GM19025 (cell line): ENCODE measurements at regions not wholly inside any gene's neighbourhood (a gene's known extent, or its start where the extent isn't known, plus 50 kb on each side); places are given as distances from the start of the nearest gene placed in this dataset.
"Not testable (repeated sequence)": the region's sequence is repeated elsewhere in the genome, so short reads cannot be mapped to it uniquely, and the experiment has no call there.

ENCODE experiments used
- ATAC-seq: cut with Tn5 transposase; IDR thresholded peaks from one replicate; pipeline ENCODE4 v1.9.1; 2021; ENCODE audit warnings: mild to moderate bottlenecking, low read depth, moderate library complexity; ENCODE audit not compliant: unreplicated experiment

DNA sequence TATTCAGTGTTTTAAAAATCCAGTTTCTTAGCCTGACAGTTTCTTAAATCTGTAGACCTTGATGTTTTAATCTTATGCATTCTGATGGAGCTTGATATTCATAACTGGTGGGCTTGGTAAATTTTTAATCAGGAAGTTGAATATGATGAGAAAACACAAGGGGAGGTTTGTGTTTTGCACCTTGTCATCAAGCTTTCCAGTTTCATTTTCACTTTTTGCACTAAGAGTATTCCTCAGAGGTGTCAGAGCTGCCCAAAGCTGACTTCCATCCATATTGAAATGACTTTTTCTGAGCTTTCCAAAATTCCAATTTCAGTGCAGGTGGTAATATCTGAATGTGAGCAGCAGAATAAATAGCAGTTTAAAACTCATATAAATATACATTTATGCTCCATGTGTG is 555.0 kb upstream of the RBFOX1 start:
- no peak for ATAC-seq

DNA sequence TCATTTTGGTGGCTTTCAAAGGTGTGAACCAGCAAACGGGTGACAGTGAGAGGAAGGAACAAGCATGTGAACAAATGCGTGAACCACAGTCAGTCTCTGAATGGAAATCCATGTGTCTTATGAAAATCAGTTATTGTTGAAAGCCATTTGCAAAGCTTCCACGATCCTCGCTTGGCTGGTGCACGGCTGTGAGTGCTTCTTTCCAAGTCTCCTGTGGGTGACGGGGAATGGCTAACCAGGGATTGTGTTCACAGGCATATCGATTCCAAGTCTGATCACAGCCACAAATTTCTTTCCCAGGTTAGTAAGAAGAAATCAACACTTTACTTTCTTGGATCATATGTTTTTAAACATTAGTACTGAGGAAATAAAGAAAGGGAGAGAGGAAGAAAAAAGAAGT is 556.9 kb upstream of the RBFOX1 start:
- no peak for ATAC-seq

DNA sequence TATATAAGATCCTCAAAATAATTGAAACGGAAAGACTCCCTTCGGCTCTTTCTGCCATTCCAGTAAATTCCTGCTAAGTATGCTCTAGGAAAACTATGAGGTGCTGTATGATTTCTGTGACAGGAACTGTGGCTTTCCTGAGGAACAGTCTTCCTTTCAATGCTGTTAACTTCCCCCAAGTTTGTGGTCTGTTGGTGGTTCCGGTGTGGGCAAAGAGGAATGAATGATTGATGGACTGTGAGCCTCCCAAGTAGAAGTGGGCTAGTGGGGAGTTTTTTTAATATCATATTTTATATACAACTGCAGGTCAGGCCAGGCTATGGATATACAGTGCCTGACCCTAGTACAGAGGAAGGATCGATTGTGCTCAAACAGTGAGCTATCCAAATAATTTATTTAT is 560.7 kb upstream of the RBFOX1 start:
- ATAC-seq, result no peak

DNA sequence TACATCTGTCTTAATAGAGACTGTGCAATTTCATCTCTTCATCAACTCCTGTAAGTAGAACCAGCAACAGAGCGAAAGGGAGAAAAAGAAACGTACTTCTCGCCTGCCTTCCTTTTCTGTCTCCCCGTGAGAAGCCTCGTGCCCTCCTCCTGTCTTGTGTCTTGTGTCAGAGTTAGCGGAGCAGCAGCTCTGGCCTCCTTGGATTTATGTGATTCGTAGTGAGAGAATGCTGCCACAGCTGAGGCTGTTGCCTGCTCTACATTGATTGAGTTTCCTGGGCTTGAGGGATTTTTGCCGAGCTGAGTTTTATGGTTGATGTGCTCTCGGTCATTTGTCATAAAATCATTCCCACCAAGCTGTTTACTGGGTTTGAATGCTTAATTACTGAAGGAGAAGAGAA is 579.1 kb upstream of the RBFOX1 start:
- ATAC-seq, result no peak

DNA sequence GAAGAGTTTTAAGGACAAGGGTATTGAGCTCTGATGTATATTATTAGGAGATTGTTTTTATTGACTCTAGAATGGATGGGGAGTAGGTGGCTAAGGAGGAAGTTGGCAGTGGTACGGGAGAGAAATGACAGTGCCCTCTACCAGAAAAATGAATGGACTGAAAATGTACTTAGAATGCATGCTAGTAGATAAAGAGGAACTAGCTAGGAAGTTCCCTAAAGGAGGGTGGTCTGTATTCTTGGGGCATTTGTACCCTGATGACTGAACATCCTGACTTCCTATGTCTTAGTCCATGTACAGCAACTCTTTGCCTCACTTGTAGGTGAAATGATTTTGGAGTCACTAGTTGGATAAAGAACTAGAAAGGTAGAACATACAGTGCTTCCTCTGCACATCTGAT is 581.5 kb upstream of the RBFOX1 start:
- no peak for ATAC-seq

DNA sequence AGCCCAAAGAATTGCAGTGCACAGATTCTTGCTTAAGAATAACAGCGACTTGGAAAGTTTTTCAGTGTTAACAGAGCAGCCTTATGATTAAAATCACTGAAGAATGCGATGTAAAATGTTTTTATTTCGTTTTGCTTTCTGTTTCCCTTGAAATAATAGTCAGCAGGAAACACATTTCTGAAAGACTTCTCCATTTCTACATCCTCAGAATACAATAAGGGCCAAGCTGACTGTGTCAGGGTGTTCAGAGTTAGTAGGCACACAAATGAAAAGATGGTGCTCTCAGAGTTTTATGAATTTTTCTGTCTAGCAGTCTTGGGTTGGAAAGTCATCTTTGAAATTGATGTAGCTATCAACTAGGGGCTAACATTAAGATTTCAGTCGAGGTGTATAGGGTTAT is 582.9 kb upstream of the RBFOX1 start:
- ATAC-seq, result no peak

DNA sequence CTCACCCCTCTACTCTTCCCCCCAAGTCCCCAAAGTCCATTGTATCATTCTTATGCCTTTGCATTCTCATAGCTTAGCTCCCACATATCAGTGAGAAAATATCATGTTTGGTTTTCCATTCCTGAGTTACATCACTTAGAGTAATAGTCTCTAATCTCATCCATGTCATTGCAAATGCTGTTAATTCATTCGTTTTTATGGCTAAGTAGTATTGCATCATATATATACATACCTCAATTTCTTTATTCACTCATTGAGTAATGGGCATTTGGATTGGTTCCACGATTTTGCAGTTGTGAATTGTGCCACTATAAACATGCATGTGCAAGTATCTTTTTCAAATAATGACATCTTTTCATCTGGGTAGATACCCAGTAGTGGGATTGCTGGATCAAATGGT is 596.3 kb upstream of the RBFOX1 start:
- ATAC-seq, result not testable (repeated sequence)

DNA sequence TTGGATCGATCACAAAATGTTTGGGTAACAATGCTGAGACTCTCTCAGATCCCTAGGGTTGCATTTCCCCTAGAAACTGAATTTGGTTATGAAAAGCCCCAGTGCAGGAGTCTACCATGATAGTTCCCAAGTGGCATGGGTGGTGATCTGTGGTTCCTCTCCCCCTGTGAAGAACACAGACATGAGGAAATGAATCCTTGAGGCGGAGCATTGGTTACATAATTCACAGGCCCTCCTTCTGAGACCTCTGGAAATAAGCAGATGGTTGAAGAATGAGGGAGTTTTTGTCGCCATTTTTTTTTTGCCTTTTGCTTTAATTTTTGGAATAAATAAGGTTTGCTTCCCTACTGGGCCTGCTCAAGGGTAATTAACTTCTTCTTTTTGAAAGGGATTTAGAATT is 597.0 kb upstream of the RBFOX1 start:
- no peak for ATAC-seq

DNA sequence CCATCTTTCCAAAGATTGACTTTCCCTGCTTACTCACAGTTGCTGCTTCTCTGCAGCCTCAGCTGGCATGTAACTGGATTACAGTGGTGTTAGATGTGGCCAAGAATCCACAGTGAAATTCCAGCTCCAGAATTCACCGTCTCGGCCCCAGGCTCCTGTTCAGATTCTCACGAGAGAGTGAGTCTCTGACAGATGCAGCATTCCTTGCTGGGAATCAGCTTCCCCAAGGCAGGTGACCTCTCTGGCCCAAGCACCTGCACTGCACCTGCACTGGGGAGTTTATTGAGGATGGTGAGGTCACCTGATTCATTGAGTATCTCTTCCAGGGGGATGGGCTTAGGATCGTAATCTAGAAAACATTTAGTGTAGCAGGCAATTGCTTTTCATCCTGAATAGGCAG is 600.5 kb upstream of the RBFOX1 start:
- no peak for ATAC-seq

DNA sequence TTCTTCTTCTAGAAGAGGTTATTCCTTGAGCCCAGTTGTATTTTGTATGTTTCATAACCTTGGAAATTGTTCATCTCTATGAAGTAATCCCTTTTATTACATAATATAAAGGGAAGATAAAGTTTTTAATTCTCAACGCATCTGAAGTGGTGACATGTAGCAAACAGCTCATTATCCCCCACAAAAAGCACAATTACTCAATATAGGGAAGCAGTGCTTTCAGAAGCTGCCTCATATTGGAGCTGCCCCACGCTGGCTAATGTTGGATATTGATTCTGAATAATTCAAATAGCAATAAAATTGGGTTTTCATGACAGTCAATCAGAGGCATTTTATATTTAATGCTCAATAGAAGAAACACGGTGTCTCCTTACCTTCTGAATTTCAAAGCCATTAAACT is 604.3 kb upstream of the RBFOX1 start:
- no peak for ATAC-seq

DNA sequence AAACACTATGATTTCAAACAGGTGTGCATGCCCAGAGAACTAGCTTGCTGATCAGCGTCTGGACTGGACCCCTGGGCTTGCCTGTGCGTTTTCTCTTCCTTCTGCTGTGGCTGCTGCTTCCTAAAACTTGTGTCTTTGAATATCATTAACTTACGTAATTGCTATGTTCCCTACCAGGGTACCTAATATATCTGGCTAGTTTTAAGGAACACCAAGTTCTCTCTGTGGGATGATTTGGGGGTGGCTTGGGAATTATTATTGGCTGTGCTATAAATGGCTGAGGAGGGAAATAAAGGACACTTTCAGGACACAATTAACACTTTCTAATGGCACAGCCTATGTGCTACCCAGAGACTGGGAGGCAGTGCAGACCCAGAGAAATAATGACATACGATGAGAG is 606.0 kb upstream of the RBFOX1 start:
- ATAC-seq, result no peak

DNA sequence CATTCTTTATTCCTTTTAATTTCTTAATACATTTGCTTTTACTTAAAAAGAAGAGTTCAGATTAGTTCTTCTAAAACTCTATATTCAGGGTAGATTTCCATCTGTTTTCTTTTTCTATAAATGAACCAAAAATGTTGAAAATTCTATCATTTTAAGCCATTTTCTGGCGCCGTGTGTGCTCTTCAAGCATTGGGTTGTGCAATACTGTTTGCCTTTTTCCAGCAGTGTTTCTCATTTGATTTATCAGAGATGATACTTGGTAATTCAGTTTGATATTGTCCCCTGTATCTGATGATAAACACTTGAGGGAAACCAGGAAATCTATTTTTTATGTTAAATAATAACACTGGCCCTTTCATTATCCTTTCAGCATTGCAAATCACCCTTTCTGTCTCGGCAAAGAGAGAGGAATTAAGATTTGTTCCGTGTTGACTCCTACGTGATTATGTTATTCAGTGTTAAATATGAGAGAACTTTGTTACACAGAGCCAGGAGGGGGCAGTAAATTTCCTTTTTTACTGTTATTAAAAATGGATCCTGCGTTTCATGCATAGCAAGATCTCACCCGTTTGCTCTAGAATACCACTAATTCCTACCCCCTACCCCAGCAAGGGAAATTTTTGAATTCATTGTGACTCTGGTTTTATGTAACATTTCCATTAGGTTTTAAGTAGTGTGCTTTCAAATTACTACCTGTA is 606.9 kb upstream of the RBFOX1 start:
- no peak for ATAC-seq

DNA sequence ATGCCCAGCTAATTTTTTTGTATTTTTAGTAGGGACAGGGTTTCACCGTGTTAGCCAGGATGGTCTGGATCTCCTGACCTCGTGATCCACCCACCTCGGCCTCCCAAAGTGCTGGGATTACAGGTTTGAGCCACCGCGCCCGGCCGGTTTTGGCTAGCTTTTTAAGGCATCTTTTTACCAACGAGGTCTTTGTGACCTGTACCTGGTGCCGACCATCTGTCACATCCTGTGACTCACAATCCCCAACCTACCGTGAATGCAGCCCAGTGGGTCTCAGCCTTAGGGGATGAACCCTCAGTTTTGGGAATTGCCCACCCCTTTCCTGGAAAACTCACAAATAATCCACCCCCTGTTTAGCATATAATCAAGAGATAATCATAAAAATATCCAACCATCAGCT is 607.4 kb upstream of the RBFOX1 start:
- not testable (repeated sequence) for ATAC-seq

DNA sequence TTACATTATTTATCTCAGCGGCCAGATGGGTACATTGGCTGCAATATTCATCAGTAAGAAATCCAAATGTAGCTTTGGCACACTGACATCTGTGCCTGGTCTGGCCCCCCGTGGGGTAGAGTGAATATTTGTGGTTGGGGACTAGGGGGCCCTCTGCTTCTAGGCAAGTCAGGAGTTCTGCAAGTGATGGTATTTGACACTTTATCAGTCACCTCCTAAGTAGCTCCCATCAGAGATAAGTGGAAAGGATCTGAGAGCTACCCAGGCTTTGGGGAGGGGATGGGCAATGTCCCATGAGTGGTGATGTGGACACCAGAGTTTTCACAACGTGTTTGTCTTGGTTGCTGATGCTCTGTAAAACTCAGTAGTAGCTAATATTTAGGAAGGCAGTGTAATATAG is 609.9 kb upstream of the RBFOX1 start:
- ATAC-seq, result no peak

DNA sequence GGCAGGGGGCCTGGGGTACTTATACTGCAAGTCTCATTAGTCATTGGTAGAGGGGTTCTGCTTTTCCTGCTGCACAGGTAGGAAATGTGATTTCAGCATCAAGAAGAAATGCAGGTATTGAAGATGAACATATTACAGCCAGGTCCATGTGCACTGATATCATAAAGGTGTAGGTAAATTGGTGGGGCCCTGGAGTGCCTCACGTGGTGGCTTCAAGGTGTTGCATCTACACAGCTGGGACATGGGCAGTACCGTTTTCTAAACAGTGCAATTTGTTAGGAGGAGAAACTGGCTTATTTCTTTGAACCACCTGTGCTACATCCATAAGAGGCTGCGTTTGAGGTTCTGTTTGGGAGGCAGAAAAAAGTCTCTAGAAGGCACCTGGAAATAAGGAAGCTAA is 618.1 kb upstream of the RBFOX1 start:
- no peak for ATAC-seq

DNA sequence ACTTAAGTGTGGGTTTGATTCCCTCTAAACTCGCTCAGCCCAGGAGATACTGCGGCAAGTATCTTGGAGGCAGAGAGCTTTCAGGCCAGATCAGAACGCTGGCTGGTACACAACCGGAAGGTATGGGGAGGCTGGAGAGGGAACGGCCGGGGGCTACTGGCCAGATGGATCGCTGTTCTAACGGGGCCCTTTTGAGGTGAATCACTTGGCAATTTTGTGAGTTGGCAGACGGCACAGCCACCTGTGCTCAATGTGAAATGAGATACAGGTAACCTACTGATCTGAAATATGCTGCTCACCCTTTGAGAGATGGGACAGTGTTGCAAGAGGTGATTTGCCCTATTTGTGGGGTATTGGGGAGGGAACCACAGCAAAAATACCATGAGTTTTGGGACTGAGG is 622.9 kb upstream of the RBFOX1 start:
- ATAC-seq, result no peak

DNA sequence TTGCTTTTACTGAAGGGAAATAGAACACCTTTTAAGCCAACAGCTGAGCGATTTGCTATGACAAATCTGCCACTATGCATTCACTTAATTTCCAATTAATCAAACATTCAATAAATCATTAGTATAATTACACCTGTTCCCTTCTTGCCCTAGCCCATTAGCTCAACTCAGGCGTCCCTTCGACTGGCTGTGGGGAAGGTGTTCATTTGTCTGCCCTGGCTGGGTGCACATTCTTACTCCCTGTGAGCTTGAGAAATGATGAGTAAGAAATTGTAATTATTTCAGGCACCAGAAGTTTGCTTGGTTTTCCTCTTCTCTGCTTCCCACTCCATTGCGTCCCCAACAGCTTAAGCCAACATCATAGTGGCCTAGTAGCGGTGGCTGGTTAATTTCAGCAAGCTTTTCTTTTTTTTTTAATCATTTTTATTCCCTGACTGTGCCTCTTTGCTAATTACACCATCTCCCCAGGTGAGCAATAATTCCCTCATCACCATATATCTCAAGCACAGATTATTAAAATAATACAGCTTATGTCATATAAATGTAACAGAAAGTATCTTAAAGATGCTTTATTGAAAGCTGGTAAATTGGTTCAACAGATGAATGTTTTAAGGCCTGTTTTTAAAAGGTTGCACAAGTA is 623.9 kb upstream of the RBFOX1 start:
- ATAC-seq, result no peak

DNA sequence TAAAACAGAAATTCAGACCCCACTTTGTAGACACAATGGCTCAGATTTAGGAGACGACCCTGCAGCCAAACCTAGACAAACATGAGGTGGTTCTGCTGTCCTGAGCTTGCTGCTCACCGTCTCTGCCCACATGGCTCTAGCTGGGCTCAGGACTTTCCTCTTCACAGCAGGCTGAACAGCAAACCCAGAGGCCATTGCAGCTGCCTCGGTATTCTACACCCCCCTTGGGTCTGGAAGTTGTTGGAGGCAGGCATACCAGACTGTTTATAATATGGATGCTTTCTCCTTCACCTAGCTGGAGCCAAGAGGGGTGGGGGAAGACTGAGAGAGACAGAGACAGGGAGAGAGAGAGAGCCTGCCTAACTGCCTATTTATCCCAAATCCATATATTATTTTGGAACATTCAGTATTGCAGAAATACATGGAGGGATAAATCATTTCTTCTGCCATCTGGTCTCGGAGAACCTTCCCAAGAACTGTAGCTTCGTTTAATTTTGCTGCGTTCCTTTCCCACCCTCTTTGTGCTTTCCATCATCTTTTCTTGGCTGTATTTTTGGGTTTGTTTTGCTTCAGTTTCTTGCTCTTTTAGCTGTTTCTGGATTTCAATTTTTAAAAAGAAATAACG is 628.2 kb upstream of the RBFOX1 start:
- ATAC-seq, result no peak

DNA sequence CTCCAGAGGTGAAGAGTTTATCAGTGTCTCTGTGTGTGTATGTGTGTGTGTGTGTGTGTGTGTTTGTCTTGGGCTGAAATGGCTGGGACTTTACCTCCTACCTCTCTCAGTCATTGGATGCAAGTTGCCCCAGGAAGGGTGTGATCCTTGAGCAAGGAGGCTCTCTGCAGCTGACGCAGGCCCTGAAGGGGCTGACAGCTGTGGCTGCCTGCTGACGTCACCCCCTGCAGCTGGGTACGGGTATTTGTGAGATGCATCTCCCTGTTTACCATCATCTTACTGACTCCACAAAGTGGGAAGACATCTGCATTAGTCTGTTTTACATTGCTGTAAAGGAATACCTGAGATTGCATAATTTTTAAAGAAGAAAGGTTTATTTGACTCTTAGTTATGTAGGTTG is 631.5 kb upstream of the RBFOX1 start:
- ATAC-seq, result no peak

DNA sequence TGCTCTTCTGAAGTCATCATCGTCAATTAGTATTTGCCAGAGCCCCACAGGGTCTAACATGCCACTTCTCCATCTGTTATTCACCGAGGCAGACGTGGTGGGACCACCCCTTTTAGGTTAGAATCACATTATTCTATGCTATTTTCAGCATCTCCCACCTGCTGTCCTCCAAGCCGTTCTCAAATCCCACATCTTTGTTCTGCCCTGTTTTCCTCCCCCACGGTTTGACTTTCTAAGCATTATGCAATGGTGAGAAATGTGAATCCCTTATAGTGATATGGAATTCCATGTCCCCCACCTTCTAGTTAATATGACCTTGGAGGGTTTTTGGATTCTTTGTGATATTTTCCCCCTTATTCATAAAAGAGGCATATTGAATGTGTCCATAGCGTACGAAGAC is 634.1 kb upstream of the RBFOX1 start:
- no peak for ATAC-seq

DNA sequence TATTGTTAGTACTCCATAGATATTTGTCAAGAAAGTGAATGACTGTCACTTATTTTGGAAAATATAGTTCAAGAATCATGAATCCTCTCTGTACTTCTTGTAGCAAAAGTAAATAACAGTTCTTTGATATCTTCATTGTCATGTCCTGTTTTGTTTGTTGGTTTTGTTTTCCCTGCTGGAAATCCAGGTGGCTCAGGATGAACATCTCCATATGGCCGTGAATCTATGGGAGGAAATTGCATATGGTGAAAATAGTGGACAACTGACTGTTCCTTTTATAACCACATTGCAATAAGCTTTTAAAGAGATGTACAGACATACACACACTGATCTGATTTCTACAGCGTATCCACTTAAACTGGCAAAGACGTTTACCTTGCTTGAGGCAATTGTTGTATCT is 637.0 kb upstream of the RBFOX1 start:
- no peak for ATAC-seq

DNA sequence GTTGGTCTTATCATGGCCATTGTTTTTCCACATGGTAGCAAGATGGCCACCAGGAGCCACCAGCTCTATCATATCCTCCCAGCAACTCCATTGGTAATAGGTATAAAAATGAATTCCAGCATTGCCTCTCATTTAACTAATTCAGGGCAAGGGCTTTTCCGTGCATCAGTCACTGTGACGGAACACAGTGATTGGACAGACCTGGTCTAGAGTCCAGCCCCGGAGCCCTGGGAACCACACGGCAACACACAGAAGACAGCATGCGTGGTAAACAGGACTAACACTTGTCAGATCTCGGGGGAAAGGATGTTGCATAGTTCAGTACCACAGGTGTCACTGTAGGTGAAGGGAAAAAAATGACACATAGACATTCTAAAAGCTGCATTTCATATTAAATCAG is 638.0 kb upstream of the RBFOX1 start:
- ATAC-seq, result no peak
